IMR-90 (cell line): ENCODE measurements at regions not wholly inside any gene's neighbourhood (a gene's known extent, or its start where the extent isn't known, plus 50 kb on each side); places are given as distances from the start of the nearest gene placed in this dataset.

Source experiments
- CEBPB ChIP-seq: IDR thresholded peaks from 2 replicates; pipeline ENCODE4 v1.6.1; 2012; ENCODE audit warnings: low read depth, low read length, improper control_type of control experiment
- CTCF ChIP-seq: conservative IDR thresholded peaks from 2 replicates; pipeline ENCODE4 v1.5.1; 2012; ENCODE audit warnings: mild to moderate bottlenecking, low read depth, low read length, improper control_type of control experiment
- FOS ChIP-seq: fragments of 150-350 bp; IDR thresholded peaks from 2 replicates; pipeline ENCODE4 v1.6.1; 2016; ENCODE audit warnings: low read depth, low read length
- MAFK ChIP-seq: IDR thresholded peaks from 2 replicates; pipeline ENCODE4 v1.6.1; 2012; ENCODE audit warnings: low read depth, low read length, improper control_type of control experiment
- MAZ ChIP-seq: IDR thresholded peaks from 2 replicates; pipeline ENCODE4 v1.6.1; 2012; ENCODE audit warnings: low read depth, mild to moderate bottlenecking, low read length, improper control_type of control experiment, moderate library complexity, borderline replicate concordance
- POLR2A ChIP-seq: IDR thresholded peaks from 2 replicates; pipeline ENCODE4 v1.6.1; 2012; ENCODE audit warnings: mild to moderate bottlenecking, low read depth, low read length
- RAD21 ChIP-seq: IDR thresholded peaks from 2 replicates; pipeline ENCODE4 v1.6.1; 2012; ENCODE audit warnings: low read length, improper control_type of control experiment
- RCOR1 ChIP-seq: IDR thresholded peaks from 2 replicates; pipeline ENCODE4 v1.6.1; 2012; ENCODE audit warnings: mild to moderate bottlenecking, low read length, improper control_type of control experiment; ENCODE audit not compliant: insufficient replicate concordance

GRCh38 chr4:60404027-60404426, 796.1 kb upstream of the ADGRL3 start:
- TF ChIP-seq POLR2A (no peak), FOS (no peak), RAD21 (no peak), CTCF (no peak), CEBPB (no peak), MAZ (no peak), MAFK (no peak), RCOR1 (no peak)
